ENCODE measurements at regions not wholly inside any gene's neighbourhood (a gene's known extent, or its start where the extent isn't known, plus 50 kb on each side); places are given as distances from the start of the nearest gene placed in this dataset.

DNA sequence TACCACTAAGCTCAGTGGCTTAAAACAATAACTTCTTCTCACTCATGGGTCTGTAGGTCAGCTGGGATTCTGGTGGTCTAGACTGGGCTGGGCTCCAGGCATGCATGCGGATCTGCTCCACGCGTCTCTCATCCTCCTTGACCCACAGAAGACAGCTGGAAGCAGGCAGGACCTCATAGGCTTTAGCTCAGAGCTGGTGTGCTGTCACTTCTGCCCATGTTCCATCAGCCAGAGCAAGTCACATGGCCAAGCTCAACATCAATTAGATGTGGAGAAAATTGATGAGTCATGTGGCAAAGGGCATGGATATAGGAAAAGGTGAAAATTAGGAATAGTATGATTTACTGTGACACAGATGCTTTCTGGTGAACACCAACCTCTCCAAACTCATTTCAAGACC lies 57.4 kb upstream of the PSMF1 start:
- no peak for DNase-seq

DNA sequence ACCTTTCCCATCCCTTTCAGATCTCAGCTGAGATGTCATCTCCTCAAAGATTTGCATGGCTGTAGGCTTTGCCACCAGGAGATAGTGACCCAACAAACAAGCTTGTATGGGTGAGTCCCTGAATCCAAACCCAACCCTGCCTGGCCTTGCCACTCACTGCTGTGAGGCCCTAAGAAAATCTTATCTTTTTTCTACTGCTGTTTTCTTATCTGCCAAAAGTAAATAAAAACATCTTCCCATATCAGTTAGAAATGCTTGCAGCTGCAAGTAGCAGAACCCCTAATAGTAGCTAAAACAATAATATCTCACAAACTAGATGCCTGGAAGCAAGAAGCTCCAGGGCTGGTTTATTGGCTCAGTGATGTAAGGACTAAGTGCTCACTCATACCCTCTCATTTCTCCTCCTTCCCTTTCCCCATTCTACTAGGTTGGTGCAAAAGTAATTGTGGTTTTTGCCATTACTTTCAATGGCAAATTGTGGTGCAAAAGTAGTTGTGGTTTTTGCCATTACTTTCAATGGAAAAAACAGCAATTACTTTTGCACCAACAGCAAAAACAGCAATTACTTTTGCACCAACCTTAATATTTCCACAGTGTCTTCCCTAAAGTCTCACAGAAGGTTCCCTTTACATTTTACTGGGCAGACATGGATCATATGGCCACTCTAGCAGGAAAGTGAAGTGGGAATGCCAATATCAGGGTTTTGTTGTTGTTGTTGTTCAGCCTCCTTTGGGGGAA lies 56.7 kb upstream of the PSMF1 start:
- DNase-seq: no peak

DNA sequence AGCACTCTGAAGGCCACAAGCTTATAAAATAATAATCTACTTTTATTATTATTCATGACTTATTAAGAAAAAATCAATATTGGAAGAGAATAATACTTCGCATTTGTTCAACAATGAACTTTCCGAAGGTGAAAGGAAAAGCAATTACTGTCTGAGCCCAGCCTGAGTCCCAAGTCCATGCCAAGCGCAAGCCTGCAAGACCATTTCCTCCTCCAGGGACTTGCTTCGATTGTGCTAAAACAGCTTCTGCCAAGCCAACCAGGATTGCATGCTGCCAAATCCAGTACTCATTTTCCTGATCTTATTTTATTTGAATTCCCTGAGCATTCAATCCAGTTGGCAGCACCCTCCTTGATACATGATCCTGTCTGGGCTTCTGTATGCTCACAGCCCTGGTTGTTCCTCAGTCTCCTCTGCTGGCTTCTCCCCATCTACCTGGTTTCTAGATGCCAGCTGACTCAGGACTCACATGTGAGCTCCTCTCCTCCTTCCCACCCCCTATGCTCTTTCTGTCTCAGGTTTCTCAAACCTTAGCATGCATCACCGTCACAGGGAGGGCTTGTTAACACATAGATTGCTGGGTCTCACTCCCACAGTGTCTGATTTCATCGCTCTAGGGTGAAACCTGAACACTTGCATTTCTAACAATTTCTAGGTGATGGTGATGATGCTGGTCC lies 55.9 kb upstream of the PSMF1 start:
- peak in 4 of 51 donors; percentile 1 to 26 (median 8) for DNase-seq
